ENCODE measurements at regions not wholly inside any gene's neighbourhood (a gene's known extent, or its start where the extent isn't known, plus 50 kb on each side); places are given as distances from the start of the nearest gene placed in this dataset.

- intact Hi-C loops (cut with micrococcal nuclease; ENCODE audit: unreplicated experiment) = no loop called here
- no peaks in the 10 kb centered on the region for H3F3A ChIP-seq (ENCODE audit: insufficient read depth, low read depth)
- no peaks in the 10 kb centered on the region for H3K27me3 ChIP-seq (ENCODE audit: insufficient read depth, low read depth)
- H2AFZ ChIP-seq = no peak overlapping the region
- no peaks in the 10 kb centered on the region for H3K36me3 ChIP-seq (ENCODE audit: low read depth)
- no peak overlapping the region for H3K4me3 ChIP-seq
- ChIA-PET CTCF (no interaction called here), POLR2A (ENCODE audit: unreplicated experiment) (no interaction called here)
- H3K4me1 ChIP-seq (replicated peaks; ENCODE audit: insufficient read depth) = no peaks in the 10 kb centered on the region
- no peaks in the 10 kb centered on the region for H3K9me3 ChIP-seq (ENCODE audit: insufficient read depth, low read depth)
- TF ChIP-seq, protein P1, sequence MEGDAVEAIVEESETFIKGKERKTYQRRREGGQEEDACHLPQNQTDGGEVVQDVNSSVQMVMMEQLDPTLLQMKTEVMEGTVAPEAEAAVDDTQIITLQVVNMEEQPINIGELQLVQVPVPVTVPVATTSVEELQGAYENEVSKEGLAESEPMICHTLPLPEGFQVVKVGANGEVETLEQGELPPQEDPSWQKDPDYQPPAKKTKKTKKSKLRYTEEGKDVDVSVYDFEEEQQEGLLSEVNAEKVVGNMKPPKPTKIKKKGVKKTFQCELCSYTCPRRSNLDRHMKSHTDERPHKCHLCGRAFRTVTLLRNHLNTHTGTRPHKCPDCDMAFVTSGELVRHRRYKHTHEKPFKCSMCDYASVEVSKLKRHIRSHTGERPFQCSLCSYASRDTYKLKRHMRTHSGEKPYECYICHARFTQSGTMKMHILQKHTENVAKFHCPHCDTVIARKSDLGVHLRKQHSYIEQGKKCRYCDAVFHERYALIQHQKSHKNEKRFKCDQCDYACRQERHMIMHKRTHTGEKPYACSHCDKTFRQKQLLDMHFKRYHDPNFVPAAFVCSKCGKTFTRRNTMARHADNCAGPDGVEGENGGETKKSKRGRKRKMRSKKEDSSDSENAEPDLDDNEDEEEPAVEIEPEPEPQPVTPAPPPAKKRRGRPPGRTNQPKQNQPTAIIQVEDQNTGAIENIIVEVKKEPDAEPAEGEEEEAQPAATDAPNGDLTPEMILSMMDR (conservative IDR thresholded peaks at IDR 0.05) = no peak
- no peak for TF ChIP-seq EZH2 (IDR thresholded peaks at IDR 0.05; ENCODE audit: low read depth)
- BruUV-seq (replicated peaks) = no TSS peak
- no peaks in the 10 kb centered on the region for H4K20me1 ChIP-seq (ENCODE audit: insufficient read depth)
- H3K79me2 ChIP-seq (ENCODE audit: low read depth) = no peaks in the 10 kb centered on the region
- no peak for DNase-seq
- no peaks in the 10 kb centered on the region for H3K9me2 ChIP-seq (ENCODE audit: insufficient read depth)
- H3K27ac ChIP-seq = no peak overlapping the region
- no peak overlapping the region for H3K4me2 ChIP-seq
These were observed 82.2 kb upstream of the VWDE start for GRCh38 chr7:12485845-12486244.

- TF ChIP-seq EZH2 (IDR thresholded peaks at IDR 0.05; ENCODE audit: low read depth) = no peak
- TF ChIP-seq, protein P1 (conservative IDR thresholded peaks at IDR 0.05) = no peak
- POLR2A ChIA-PET (ENCODE audit: unreplicated experiment) = no interaction called here
- Histone ChIP-seq H3K79me2 (ENCODE audit: low read depth) (no peaks in the 10 kb centered on the region), H4K20me1 (ENCODE audit: insufficient read depth) (no peaks in the 10 kb centered on the region), H3K4me1 (replicated peaks; ENCODE audit: insufficient read depth) (no peaks in the 10 kb centered on the region), H3K27ac (no peak overlapping the region), H3K9me3 (ENCODE audit: insufficient read depth, low read depth) (no peaks in the 10 kb centered on the region), H2AFZ (no peak overlapping the region), H3K36me3 (ENCODE audit: low read depth) (no peaks in the 10 kb centered on the region), H3F3A (ENCODE audit: insufficient read depth, low read depth) (no peaks in the 10 kb centered on the region), H3K27me3 (ENCODE audit: insufficient read depth, low read depth) (no peaks in the 10 kb centered on the region), H3K4me3 (no peak overlapping the region), H3K9me2 (ENCODE audit: insufficient read depth) (no peaks in the 10 kb centered on the region), H3K4me2 (no peak overlapping the region)
- BruUV-seq (replicated peaks) = no TSS peak
- intact Hi-C loops (cut with micrococcal nuclease; ENCODE audit: unreplicated experiment) = no loop called here
- no peak for DNase-seq
- CTCF ChIA-PET = interaction anchor here (0.6 to 1.3 kb wide), 3 partner anchors 18 to 906 kb away, joined by 3 to 13 read pairs (median 12); no protein-coding TSS in a partner anchor
These were observed 82.2 kb upstream of the SCIN start for GRCh38 chr7:12488341-12488740.

DNA sequence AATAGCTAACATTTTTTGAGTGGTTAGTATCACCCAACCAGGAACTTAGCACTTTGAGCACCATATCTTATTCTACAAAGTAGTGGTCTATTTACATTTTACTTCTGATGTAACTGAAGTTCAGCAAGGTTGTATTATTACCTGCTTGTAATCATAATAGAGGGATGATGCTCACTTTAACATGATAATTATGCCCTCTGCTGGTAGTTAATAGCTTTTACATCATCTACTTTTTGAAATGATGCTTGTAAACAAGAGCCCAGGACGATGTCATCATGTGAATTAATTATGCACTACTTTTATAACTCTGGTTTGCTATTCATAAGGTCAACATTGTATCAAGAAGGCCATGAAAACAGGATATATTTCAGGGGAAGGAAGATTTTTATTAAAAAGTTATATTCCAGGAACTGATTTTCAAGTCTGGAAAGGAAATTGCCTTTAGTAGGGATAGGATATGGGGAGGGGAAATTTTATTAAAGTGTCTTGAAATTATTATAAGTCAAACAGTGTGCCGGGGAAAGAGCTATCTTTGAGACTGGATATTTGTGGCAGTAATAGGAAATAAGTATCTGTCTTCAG is 80.3 kb upstream of the SCIN start:
- H4K20me1 ChIP-seq (ENCODE audit: insufficient read depth) = no peaks in the 10 kb centered on the region
- intact Hi-C loops (cut with micrococcal nuclease; ENCODE audit: unreplicated experiment) = loop anchor here (1.0 to 10.0 kb wide), 8 partner anchors 32 to 1118 kb away; no protein-coding TSS in a partner anchor
- ChIA-PET POLR2A (ENCODE audit: unreplicated experiment) (no interaction called here), CTCF (interaction anchor here (0.7 to 2.2 kb wide), 6 partner anchors 31 to 197 kb away, joined by 3 to 22 read pairs (median 4); partner anchors contain the start of gene ARL4A)
- H3K27ac ChIP-seq = no peak overlapping the region
- H3F3A ChIP-seq (ENCODE audit: insufficient read depth, low read depth) = no peaks in the 10 kb centered on the region
- no peak overlapping the region for H3K4me3 ChIP-seq
- H3K9me2 ChIP-seq (ENCODE audit: insufficient read depth) = no peaks in the 10 kb centered on the region
- no peaks in the 10 kb centered on the region for H3K79me2 ChIP-seq (ENCODE audit: low read depth)
- H3K36me3 ChIP-seq (ENCODE audit: low read depth) = no peaks in the 10 kb centered on the region
- no peaks in the 10 kb centered on the region for H3K27me3 ChIP-seq (ENCODE audit: insufficient read depth, low read depth)
- H2AFZ ChIP-seq = no peak overlapping the region
- TF ChIP-seq, protein P1 (conservative IDR thresholded peaks at IDR 0.05) = peak; percentile 89
- no peak for TF ChIP-seq EZH2 (IDR thresholded peaks at IDR 0.05; ENCODE audit: low read depth)
- peak in 1 of 2 experiments; percentile 53 for DNase-seq
- H3K4me1 ChIP-seq (replicated peaks; ENCODE audit: insufficient read depth) = no peaks in the 10 kb centered on the region
- H3K4me2 ChIP-seq = no peak overlapping the region
- H3K9me3 ChIP-seq (ENCODE audit: insufficient read depth, low read depth) = no peaks in the 10 kb centered on the region
- no TSS peak for BruUV-seq (replicated peaks)

All from PC-9 (cell line).